Keratinocyte (primary cell): ENCODE measurements at regions not wholly inside any gene's neighbourhood (a gene's known extent, or its start where the extent isn't known, plus 50 kb on each side); places are given as distances from the start of the nearest gene placed in this dataset.

Experiments used
- DNase-seq: peaks from one replicate; pipeline ENCODE4 v3.0.0-alpha.2; 2011; ENCODE audit warnings: low read depth, missing footprints, low spot score
- FAIRE-seq: peaks from 2 replicates; lab custom pipeline; 2011; peaks lifted over from hg19 to GRCh38; lab: Jason Lieb, UNC
- H2AFZ ChIP-seq: 2 replicates; pipeline ENCODE4 v1.6.0; 2012; ENCODE audit warnings: low read length, control low read depth, inconsistent platforms; ENCODE audit not compliant: control insufficient read depth
- H3K27ac ChIP-seq: 2 replicates; pipeline ENCODE4 v1.5.1; 2011; ENCODE audit warnings: low read length; ENCODE audit not compliant: control insufficient read depth, insufficient read depth
- H3K27me3 ChIP-seq: 3 replicates; pipeline ENCODE4 v1.6.0; 2011; ENCODE audit warnings: low read length; ENCODE audit not compliant: control insufficient read depth, insufficient read depth; ENCODE audit errors: extremely low read depth
- H3K36me3 ChIP-seq, 2 experiments: 2 replicates in 1 of 2; 3 replicates in 1 of 2; pipeline ENCODE4 v1.5.1; 2011; ENCODE audit warnings: low read length in 2 of 2, mild to moderate bottlenecking in 1 of 2; ENCODE audit not compliant: control insufficient read depth in 2 of 2, insufficient read depth in 2 of 2; ENCODE audit errors: extremely low read depth in 1 of 2
- H3K4me1 ChIP-seq: 3 replicates; pipeline ENCODE4 v1.5.1; 2011; ENCODE audit warnings: low read length; ENCODE audit not compliant: control insufficient read depth, insufficient read depth; ENCODE audit errors: extremely low read depth
- H3K4me2 ChIP-seq: 3 replicates; pipeline ENCODE4 v1.6.0; 2011; ENCODE audit warnings: low read depth, low read length; ENCODE audit not compliant: control insufficient read depth, insufficient read depth; ENCODE audit errors: extremely low read depth
- H3K4me3 ChIP-seq, 3 experiments: fragments of 200-600 bp in 1 of 3; sonication (generic) in 1 of 3; 2 replicates in 2 of 3; 3 replicates in 1 of 3; pipeline ENCODE4 v1.5.1; 2011 to 2016; ENCODE audit warnings: low read length in 3 of 3, mild to moderate bottlenecking in 3 of 3, control low read depth in 2 of 3, inconsistent platforms in 1 of 3, low read depth in 1 of 3, mixed read lengths in 1 of 3, mixed run types in 1 of 3, moderate library complexity in 1 of 3; ENCODE audit not compliant: control insufficient read depth in 2 of 3, insufficient read depth in 2 of 3; ENCODE audit errors: extremely low read depth in 1 of 3
- H3K79me2 ChIP-seq: 2 replicates; pipeline ENCODE4 v1.6.0; 2012; ENCODE audit warnings: low read length; ENCODE audit not compliant: control insufficient read depth, insufficient read depth
- H3K9ac ChIP-seq: 3 replicates; pipeline ENCODE4 v1.6.0; 2011; ENCODE audit warnings: low read length; ENCODE audit not compliant: control insufficient read depth, insufficient read depth; ENCODE audit errors: extremely low read depth
- H3K9me1 ChIP-seq: 3 replicates; pipeline ENCODE4 v1.6.0; 2011; ENCODE audit warnings: low read length; ENCODE audit not compliant: control insufficient read depth, insufficient read depth; ENCODE audit errors: extremely low read depth
- H3K9me3 ChIP-seq: 2 replicates; pipeline ENCODE4 v1.5.1; 2012; ENCODE audit warnings: low read depth, low read length; ENCODE audit not compliant: control insufficient read depth
- H4K20me1 ChIP-seq: 3 replicates; pipeline ENCODE4 v1.6.0; 2011; ENCODE audit warnings: low read length; ENCODE audit not compliant: control insufficient read depth, insufficient read depth; ENCODE audit errors: extremely low read depth
- EZH2 ChIP-seq: IDR thresholded peaks from one replicate; pipeline ENCODE4 v1.6.1; 2012; ENCODE audit warnings: inconsistent platforms, mild to moderate bottlenecking, low read length, moderate library complexity
- dilution Hi-C: fragments of 300-500 bp; cut with MboI; formaldehyde crosslinking; loops from one replicate; pipeline ENCODE4 v1.7.0; 2020; ENCODE audit warnings: low sequenced_read_pairs; ENCODE audit not compliant: extremely low pct_ligation_motif_present
- TF ChIP-seq, protein P1 (sequence below), 3 experiments: IDR thresholded peaks in 1 of 3; conservative IDR thresholded peaks in 1 of 3; optimal IDR thresholded peaks in 1 of 3; 2 replicates in 2 of 3; 3 replicates in 1 of 3; pipeline versions ENCODE3 to v1.5.1; 2011; ENCODE audit warnings: low read length in 3 of 3, mild to moderate bottlenecking in 3 of 3, moderate library complexity in 2 of 3, control low read depth in 1 of 3, inconsistent platforms in 1 of 3; ENCODE audit not compliant: insufficient read depth in 2 of 3; ENCODE audit errors: extremely low read depth in 1 of 3

- no peaks in the 10 kb centered on the region for H3K27me3 ChIP-seq
- TF ChIP-seq EZH2 = no peak
- TF ChIP-seq, protein P1, sequence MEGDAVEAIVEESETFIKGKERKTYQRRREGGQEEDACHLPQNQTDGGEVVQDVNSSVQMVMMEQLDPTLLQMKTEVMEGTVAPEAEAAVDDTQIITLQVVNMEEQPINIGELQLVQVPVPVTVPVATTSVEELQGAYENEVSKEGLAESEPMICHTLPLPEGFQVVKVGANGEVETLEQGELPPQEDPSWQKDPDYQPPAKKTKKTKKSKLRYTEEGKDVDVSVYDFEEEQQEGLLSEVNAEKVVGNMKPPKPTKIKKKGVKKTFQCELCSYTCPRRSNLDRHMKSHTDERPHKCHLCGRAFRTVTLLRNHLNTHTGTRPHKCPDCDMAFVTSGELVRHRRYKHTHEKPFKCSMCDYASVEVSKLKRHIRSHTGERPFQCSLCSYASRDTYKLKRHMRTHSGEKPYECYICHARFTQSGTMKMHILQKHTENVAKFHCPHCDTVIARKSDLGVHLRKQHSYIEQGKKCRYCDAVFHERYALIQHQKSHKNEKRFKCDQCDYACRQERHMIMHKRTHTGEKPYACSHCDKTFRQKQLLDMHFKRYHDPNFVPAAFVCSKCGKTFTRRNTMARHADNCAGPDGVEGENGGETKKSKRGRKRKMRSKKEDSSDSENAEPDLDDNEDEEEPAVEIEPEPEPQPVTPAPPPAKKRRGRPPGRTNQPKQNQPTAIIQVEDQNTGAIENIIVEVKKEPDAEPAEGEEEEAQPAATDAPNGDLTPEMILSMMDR (optimal IDR thresholded peaks at IDR 0.05 in 1 of 3, IDR thresholded peaks at IDR 0.05 in 1 of 3, conservative IDR thresholded peaks at IDR 0.05 in 1 of 3; ENCODE audit: extremely low read depth in 1 of 3, insufficient read depth in 2 of 3, low read length in 3 of 3) = no peak
- H3K36me3 ChIP-seq = no peaks in the 10 kb centered on the region
These were observed 163.5 kb upstream of the IRX1 start for GRCh38 chr5:3432135-3432534.

GRCh38 chr5:3430691-3431090 is 164.9 kb upstream of the IRX1 start:
- Histone ChIP-seq H3K4me2 (no peak overlapping the region), H3K9ac (no peak overlapping the region), H3K9me3 (no peaks in the 10 kb centered on the region), H3K27ac (no peak overlapping the region), H4K20me1 (no peaks in the 10 kb centered on the region), H3K9me1 (no peaks in the 10 kb centered on the region), H3K79me2 (no peaks in the 10 kb centered on the region), H3K4me3 (no peak overlapping the region), H2AFZ (no peak overlapping the region), H3K27me3 (no peaks in the 10 kb centered on the region), H3K4me1 (no peaks in the 10 kb centered on the region), H3K36me3 (no peaks in the 10 kb centered on the region)
- TF ChIP-seq, protein P1 (optimal IDR thresholded peaks at IDR 0.05 in 1 of 3, IDR thresholded peaks at IDR 0.05 in 1 of 3, conservative IDR thresholded peaks at IDR 0.05 in 1 of 3; ENCODE audit: extremely low read depth in 1 of 3, insufficient read depth in 2 of 3, low read length in 3 of 3) = no peak
- TF ChIP-seq EZH2 = no peak
- dilution Hi-C loops = no loop called here
- FAIRE-seq = no peak
- no peak for DNase-seq

More at GRCh38 chr5:3432135-3432534, 163.5 kb upstream of the IRX1 start:
- no peak overlapping the region for H2AFZ ChIP-seq
- H3K9me3 ChIP-seq = no peaks in the 10 kb centered on the region
- H3K9me1 ChIP-seq = no peaks in the 10 kb centered on the region
- no peaks in the 10 kb centered on the region for H4K20me1 ChIP-seq
- H3K79me2 ChIP-seq = no peaks in the 10 kb centered on the region
- H3K4me2 ChIP-seq = no peak overlapping the region
- H3K9ac ChIP-seq = no peak overlapping the region
- no peak overlapping the region for H3K27ac ChIP-seq
- no peaks in the 10 kb centered on the region for H3K4me1 ChIP-seq
- DNase-seq (no peak), FAIRE-seq (no peak)
- dilution Hi-C loops = no loop called here
- H3K4me3 ChIP-seq = no peak overlapping the region
